Spleen (tissue), 7 donors: ENCODE measurements at regions not wholly inside any gene's neighbourhood (a gene's known extent, or its start where the extent isn't known, plus 50 kb on each side); places are given as distances from the start of the nearest gene placed in this dataset.

Experiments
- POLR2AphosphoS5 ChIP-seq, 3 donors: sonication (generic); formaldehyde crosslinking; IDR thresholded peaks; one replicate each; pipeline ENCODE4 v1.5.1; 2017; ENCODE audit warnings: antibody characterized with exemption in 3 of 3
- TF ChIP-seq, protein P1 (sequence below), 11 experiments: fragments of 200-600 bp in 7 of 11; fragments of 450-650 bp in 4 of 11; sonication (generic) in 4 of 11; IDR thresholded peaks in 8 of 11; conservative IDR thresholded peaks in 3 of 11; 1 replicate in 7 of 11; 2 replicates in 4 of 11; pipeline versions ENCODE4 v1.4.0 to v1.8.0; 2016 to 2021; ENCODE audit warnings: antibody characterized with exemption in 11 of 11, inconsistent platforms in 4 of 11, mild to moderate bottlenecking in 1 of 11
- donor health status: DM: no; HTN: no; CAD: no; lungs with moderate emphysema.
- donor health status: DM: no; HTN: no; CAD: no.
- donor health status: DM: no; HTN: no; CAD: no.

DNA sequence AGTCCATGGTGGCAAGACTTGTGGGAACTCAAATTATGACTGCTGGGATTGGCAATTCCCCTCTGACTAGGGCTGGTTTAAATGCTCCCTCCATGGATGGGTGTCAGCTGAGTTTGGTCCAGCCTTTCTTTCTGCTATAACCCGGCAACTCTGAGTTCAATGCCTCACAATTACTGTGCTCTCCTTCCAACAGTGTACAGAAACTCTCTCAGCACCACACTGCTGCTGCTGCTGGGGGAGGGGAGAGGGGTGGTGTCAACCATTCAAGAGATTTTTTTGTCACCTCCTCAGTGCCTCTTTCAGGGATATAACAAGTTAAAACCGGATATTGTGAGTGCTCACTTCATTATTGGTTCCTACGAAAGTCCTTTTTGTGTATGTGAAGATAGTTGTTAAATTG lies 830.3 kb upstream of the NXPH2 start:
- TF ChIP-seq, protein P1, sequence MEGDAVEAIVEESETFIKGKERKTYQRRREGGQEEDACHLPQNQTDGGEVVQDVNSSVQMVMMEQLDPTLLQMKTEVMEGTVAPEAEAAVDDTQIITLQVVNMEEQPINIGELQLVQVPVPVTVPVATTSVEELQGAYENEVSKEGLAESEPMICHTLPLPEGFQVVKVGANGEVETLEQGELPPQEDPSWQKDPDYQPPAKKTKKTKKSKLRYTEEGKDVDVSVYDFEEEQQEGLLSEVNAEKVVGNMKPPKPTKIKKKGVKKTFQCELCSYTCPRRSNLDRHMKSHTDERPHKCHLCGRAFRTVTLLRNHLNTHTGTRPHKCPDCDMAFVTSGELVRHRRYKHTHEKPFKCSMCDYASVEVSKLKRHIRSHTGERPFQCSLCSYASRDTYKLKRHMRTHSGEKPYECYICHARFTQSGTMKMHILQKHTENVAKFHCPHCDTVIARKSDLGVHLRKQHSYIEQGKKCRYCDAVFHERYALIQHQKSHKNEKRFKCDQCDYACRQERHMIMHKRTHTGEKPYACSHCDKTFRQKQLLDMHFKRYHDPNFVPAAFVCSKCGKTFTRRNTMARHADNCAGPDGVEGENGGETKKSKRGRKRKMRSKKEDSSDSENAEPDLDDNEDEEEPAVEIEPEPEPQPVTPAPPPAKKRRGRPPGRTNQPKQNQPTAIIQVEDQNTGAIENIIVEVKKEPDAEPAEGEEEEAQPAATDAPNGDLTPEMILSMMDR (IDR thresholded peaks at IDR 0.05 in 8 of 11, conservative IDR thresholded peaks at IDR 0.05 in 3 of 11) = no peak
- no peak for TF ChIP-seq POLR2AphosphoS5 (IDR thresholded peaks at IDR 0.05)
